A673 (cell line): ENCODE measurements at regions not wholly inside any gene's neighbourhood (a gene's known extent, or its start where the extent isn't known, plus 50 kb on each side); places are given as distances from the start of the nearest gene placed in this dataset.

Experiments used
- BruUV-seq: library from RNA; stranded (reverse); fragments of 400-500 nt; replicated peaks from 2 replicates; lab custom pipeline; 2021; lab: Mats Ljungman, UMichigan
- CTCF ChIA-PET: fragments of 300-600 bp; sonication (Branson Sonifier 250); formaldehyde crosslinking; loops from one replicate; lab custom pipeline; 2022; ENCODE audit warnings: antibody characterized with exemption; lab: Charles Lee
- POLR2A ChIA-PET: fragments of 300-600 bp; sonication (Branson Sonifier 250); formaldehyde crosslinking; loops from one replicate; lab custom pipeline; 2022; ENCODE audit warnings: antibody characterized with exemption; ENCODE audit not compliant: low non-redundant PET; lab: Charles Lee
- DNase-seq: peaks from one replicate; pipeline ENCODE4 v3.0.0-alpha.2; 2015; ENCODE audit warnings: low spot score
- H3K27ac ChIP-seq: fragments of 200-600 bp; sonication (generic); 2 replicates; pipeline ENCODE4 v1.5.1; 2016; ENCODE audit warnings: mixed run types, low read depth, mild to moderate bottlenecking, mixed read lengths, antibody characterized with exemption, low read length; ENCODE audit not compliant: poor library complexity, severe bottlenecking
- H3K27me3 ChIP-seq: fragments of 200-600 bp; sonication (generic); replicated peaks from 2 replicates; pipeline ENCODE4 v1.6.1; 2017; ENCODE audit warnings: mixed run types, low read depth, mild to moderate bottlenecking, mixed read lengths, antibody characterized with exemption, low read length; ENCODE audit not compliant: insufficient read depth, poor library complexity
- H3K36me3 ChIP-seq: fragments of 200-600 bp; sonication (generic); 2 replicates; pipeline ENCODE4 v1.6.1; 2016; ENCODE audit warnings: mixed run types, mild to moderate bottlenecking, mixed read lengths, antibody characterized with exemption, low read length; ENCODE audit not compliant: insufficient read depth, poor library complexity, severe bottlenecking
- H3K4me1 ChIP-seq: fragments of 200-600 bp; sonication (generic); 2 replicates; pipeline ENCODE4 v1.6.1; 2017; ENCODE audit warnings: mixed run types, mild to moderate bottlenecking, mixed read lengths, antibody characterized with exemption, low read length; ENCODE audit not compliant: insufficient read depth, poor library complexity, severe bottlenecking
- H3K4me3 ChIP-seq: fragments of 200-600 bp; sonication (generic); 2 replicates; pipeline ENCODE4 v1.5.1; 2016; ENCODE audit warnings: low read depth, mixed run types, mild to moderate bottlenecking, mixed read lengths, low read length; ENCODE audit not compliant: poor library complexity, severe bottlenecking
- H3K9me3 ChIP-seq: fragments of 200-600 bp; sonication (generic); 2 replicates; pipeline ENCODE4 v1.6.1; 2016; ENCODE audit warnings: mixed run types, low read depth, mild to moderate bottlenecking, mixed read lengths, antibody characterized with exemption, low read length; ENCODE audit not compliant: poor library complexity, severe bottlenecking
- CTCF ChIP-seq: fragments of 300-800, 200-600 bp; sonication (generic); conservative IDR thresholded peaks from 2 replicates; pipeline ENCODE4 v1.5.1; 2017; ENCODE audit warnings: low read depth, mild to moderate bottlenecking, antibody characterized with exemption, low read length, moderate library complexity, mixed read lengths
- EZH2 ChIP-seq: fragments of 200-600 bp; sonication (generic); IDR thresholded peaks from 2 replicates; pipeline ENCODE4 v1.6.1; 2017; ENCODE audit warnings: borderline replicate concordance, low read depth, mild to moderate bottlenecking, mixed read lengths, antibody characterized with exemption, low read length; ENCODE audit not compliant: poor library complexity, severe bottlenecking
- intact Hi-C: fragments of 100-400 bp; cut with micrococcal nuclease; formaldehyde crosslinking; loops from one replicate; pipeline ENCODE4 v1.10.0; 2022; ENCODE audit not compliant: unreplicated experiment

- intact Hi-C loops: no loop called here
- POLR2A ChIA-PET: no interaction called here
- no peaks in the 10 kb centered on the region for H3K9me3 ChIP-seq
- H3K27ac ChIP-seq: no peak overlapping the region
- no peaks in the 10 kb centered on the region for H3K4me1 ChIP-seq
- BruUV-seq: no TSS peak
- no peaks in the 10 kb centered on the region for H3K36me3 ChIP-seq
- no peak overlapping the region for H3K4me3 ChIP-seq
- no peak for TF ChIP-seq CTCF
- no peak for TF ChIP-seq EZH2
- DNase-seq: no peak
- no peaks in the 10 kb centered on the region for H3K27me3 ChIP-seq
- CTCF ChIA-PET: no interaction called here
Observed at GRCh38 chr7:46654546-46655443, 733.7 kb upstream of the IGFBP3 start.

- ChIA-PET CTCF (no interaction called here), POLR2A (no interaction called here)
- no peak overlapping the region for H3K27ac ChIP-seq
- H3K9me3 ChIP-seq: no peaks in the 10 kb centered on the region
- no peaks in the 10 kb centered on the region for H3K4me1 ChIP-seq
- BruUV-seq: no TSS peak
- TF ChIP-seq CTCF: no peak
- no peak for TF ChIP-seq EZH2
- H3K4me3 ChIP-seq: no peak overlapping the region
- intact Hi-C loops: no loop called here
- H3K36me3 ChIP-seq: no peaks in the 10 kb centered on the region
- DNase-seq: no peak
- no peaks in the 10 kb centered on the region for H3K27me3 ChIP-seq
Observed at GRCh38 chr7:46653848-46654247, 732.8 kb upstream of the IGFBP3 start.

- no TSS peak for BruUV-seq
- no peak for DNase-seq
- no peak for TF ChIP-seq EZH2
- TF ChIP-seq CTCF: no peak
- Histone ChIP-seq H3K27ac (no peak overlapping the region), H3K4me3 (no peak overlapping the region), H3K27me3 (no peaks in the 10 kb centered on the region), H3K4me1 (no peaks in the 10 kb centered on the region), H3K9me3 (no peaks in the 10 kb centered on the region), H3K36me3 (no peaks in the 10 kb centered on the region)
- ChIA-PET CTCF (no interaction called here), POLR2A (no interaction called here)
- intact Hi-C loops: no loop called here
Observed at GRCh38 chr7:46652317-46652716, 731.2 kb upstream of the IGFBP3 start.
